Epidermal melanocyte (primary cell): ENCODE measurements at regions not wholly inside any gene's neighbourhood (a gene's known extent, or its start where the extent isn't known, plus 50 kb on each side); places are given as distances from the start of the nearest gene placed in this dataset.

Source experiments
- DNase-seq: peaks from one replicate; pipeline ENCODE4 v3.0.0; 2011; ENCODE audit warnings: low spot score; ENCODE audit not compliant: insufficient read length

DNA sequence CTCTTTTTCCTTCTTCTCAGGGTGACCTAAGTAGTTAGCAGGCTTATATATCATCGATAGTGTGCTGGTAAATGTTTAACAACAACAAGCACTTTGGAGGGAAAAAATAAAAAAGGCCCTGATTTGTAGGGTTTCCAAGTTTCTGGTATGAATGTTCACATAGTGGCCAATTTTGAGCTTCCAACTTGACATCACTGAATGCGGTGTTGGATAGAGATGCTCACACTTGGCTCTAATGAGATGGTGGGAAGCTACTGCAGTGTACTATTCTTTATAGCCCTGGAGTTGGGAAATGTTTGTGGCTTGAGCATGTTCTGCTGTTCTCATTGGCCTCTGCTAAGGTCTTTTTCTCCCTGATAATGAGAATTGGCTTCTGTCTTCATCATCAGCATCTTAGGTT is 875.3 kb downstream of the PCDH7 start:
- DNase-seq: no peak

- no peak for DNase-seq
Measured at GRCh38 chr4:31598639-31599038, 878.5 kb downstream of the PCDH7 start.

DNA sequence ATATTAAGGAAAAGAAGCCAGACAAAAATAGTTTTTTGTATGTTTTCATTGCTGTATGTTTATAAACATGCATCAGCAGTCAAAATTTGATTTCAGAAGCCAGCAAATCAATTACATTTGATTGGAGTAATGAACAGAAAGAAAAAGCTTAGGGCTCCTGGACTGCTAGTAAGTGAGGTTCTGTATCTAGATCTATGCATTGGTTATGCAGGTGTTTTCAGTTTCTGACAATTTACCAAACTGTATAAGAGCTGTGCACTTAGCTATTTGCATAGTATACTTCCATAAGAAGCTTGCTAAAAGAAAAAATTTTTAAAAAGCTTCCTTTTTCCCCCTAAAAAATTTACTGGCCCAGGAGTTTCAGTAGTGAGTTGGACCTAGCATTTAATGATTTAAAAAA is 881.6 kb downstream of the PCDH7 start:
- DNase-seq: no peak

DNA sequence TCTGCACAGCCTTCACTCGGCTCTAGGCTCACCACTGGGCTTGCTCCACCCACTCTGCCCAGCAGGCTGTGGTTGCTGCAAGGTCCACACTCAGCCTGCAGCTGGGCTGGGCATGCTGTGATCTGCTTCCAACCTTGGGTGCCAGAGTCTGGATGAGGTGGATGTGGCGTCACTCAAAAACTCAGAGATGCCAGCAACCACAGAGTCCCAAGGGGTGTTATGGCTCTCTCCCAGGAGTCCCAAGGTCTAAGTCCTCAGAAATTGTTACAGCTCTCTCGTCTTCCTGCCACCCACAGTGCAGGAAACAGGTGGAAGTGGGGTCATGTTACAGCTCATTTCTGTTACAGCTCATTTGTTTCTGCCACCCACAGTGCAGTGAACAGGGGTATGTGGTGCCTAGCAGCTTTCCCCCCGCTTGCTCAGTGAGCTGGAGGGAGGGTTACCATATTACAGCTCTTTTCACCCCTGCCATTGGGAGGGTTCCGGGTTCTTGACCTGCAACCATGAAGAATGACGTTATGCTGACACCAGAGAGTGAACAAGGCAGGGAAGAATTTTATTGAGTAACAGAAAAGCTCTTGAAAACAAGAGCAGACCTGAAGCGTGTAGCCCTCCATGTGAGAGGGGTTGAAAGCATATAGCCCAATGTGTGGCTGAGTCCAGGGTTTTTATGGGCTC is 893.9 kb downstream of the PCDH7 start:
- DNase-seq: no peak

DNA sequence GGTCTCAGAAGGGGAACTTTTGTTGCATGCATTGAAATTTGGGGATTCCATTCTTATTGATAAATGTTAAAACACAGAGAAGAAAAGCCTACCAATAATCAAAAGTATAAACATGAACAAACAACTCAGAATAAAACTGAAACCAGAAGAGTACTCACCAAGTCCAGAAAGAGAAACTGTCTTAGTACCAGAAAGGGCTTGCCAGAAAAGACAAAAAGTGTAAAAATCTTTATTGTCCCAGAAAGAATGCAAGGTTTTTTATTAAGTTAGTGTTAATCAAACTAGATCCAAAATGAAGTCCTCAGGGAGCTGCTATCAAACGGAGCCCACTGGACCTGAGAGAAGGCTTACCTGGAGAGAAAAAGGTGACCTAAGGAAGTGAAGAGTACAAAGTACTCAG is 897.5 kb downstream of the PCDH7 start:
- no peak for DNase-seq

DNA sequence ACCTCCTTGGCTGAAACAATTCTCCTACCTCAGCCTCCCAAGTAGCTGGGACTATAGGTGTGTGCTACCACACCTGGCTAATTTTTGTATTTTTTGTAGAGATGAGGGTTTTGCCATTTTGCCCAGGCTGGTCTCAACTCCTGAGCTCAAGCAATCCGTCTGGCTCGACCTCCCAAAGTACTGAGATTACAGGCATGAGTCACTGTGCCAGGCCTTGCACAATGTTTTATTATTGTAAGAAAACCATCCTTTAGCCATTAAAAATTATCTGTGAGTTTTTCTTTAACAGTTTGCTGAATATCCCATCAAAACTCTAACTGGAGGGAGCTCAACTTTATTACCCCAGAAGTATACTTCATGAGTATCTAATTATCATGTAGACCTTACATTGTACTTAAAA is 900.3 kb downstream of the PCDH7 start:
- DNase-seq: no peak

DNA sequence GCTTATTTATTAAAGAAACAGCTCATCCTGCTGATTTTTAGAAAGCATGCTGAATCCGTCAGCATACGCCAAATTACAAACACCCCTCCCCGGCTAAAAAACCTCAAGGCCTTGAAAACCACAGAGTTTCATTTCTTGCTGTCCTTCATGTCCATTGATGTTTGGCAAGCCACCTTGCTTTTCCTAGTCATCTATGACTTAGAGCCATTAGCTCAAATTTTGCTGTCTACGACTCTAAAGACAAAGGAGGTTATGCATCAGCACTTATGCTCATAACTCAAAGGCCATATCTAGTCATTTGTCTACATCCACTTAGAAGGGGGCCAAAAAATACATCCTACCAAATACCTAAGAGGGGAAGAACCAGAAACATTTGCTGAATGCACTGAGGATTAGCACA is 925.1 kb downstream of the PCDH7 start:
- no peak for DNase-seq

- no peak for DNase-seq
Measured at GRCh38 chr4:31647786-31648185, 927.6 kb downstream of the PCDH7 start.

DNA sequence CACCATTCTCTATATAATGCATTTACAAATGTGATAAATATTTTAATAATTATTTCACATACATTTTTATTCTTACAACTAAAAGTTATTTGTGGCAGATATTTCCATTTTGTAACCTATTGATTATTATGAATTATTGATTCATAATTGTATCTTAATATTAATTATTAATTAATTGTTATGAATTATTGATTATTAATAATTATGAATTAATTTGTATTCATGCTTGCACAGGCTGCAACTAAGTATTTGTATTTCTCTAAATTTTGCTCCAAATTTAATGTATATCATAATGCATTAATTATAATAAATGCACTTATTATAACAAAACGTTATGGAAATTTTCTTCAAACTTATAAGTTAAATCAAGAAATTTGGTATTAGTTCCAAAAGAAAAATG is 929.7 kb downstream of the PCDH7 start:
- DNase-seq: no peak

DNA sequence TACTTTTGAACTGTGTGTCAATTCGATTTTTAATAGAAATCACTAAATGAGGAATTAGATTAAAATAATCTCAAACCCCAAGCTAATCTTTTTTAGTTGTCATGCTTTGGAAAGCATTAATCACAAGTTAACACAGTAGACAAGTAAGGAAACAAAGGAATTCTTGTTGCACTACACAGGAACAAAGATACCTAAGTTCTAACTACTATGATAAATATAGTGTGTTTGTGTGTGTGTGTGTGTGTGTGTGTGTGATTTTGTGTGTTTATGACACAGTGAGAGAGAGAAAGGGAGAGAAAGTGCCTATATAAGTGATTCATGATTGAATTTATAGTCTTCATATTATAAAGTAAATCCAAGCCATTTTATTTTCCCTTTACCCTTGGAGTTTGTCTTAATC is 931.4 kb downstream of the PCDH7 start:
- no peak for DNase-seq

DNA sequence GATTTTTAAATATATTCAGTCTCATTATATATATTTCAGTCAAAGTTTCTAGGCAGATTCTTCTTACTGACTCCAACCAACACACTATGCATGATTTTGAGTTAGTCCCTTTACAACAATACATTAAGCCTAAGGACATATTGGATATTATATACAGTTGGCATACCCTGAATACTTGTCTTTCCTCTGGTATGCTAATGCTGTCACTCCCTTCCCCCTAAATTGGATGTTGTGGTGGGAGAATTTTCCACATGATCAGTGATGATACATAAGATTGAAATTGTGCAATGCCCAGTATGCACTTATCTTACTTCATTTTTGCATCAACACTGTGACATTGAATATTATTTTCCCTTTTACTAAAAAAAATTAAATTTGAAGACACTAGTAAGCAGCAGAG is 935.2 kb downstream of the PCDH7 start:
- DNase-seq: no peak

DNA sequence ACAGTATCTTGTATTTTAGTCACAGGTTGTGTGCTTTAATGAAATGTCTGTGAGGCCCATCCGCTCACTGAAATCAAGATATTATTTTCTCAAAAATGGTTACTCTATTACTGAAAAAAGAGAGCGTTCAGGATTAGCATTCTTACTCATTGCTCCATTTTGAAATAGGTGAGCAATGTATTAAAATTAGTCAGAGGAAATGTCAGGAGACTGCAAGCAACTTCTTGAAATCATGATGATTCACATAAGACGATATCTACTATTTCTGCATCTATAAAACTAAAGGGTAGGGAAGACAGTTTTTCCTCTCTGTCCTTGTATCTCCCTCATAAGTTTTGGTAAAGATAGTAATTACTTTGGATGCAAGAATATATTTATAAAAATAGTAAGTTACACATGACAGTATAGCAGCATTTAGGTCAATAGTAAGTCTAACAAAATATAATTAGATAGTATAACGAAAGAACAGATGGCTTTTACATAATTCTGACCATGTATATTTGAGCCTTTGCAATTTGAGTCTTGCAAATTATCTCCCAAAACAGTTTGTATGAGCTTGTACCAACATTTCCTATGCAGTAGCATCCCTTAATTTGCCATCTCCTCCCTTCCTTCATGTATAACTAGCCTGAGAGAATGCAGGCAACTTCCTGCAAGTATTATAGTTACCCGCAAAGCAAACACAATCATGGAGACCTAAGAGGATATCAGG is 937.8 kb downstream of the PCDH7 start:
- DNase-seq: no peak

- DNase-seq: no peak
Measured at GRCh38 chr4:31660916-31661315, 940.7 kb downstream of the PCDH7 start.

GRCh38 chr4:31662951-31663350 is 942.8 kb downstream of the PCDH7 start:
- peak; percentile 31 for DNase-seq

GRCh38 chr4:31667686-31668085 is 947.5 kb downstream of the PCDH7 start:
- DNase-seq: no peak

DNA sequence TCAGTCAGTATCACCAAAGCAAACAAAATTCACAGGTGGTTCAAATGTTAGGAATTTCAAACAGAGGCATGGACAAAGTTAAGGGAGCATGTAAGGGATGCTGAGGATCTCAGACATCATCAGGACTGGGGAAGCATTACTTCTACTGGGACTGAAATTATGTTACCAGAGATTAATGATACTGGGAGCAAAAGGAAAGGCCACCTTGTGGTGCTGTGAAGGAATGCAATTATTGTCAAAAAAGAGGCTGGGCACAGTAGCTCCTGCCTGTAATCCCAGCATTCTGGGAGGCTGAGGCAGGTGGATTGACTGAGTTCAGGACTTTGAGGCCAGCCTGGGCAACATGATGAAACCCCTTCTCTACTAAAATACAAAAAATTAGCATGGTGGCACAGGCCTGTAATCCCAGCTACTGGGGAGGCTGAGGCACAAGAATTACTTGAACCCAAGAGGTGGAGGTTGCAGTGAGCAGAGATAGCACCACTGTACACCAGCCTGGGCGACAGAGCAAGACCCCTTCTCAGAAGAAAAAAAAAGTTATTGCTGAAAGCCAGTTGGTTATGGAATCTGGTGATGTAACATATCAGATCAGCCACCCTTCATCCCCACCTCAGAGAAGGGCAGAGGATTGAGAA is 954.3 kb downstream of the PCDH7 start:
- no peak for DNase-seq

DNA sequence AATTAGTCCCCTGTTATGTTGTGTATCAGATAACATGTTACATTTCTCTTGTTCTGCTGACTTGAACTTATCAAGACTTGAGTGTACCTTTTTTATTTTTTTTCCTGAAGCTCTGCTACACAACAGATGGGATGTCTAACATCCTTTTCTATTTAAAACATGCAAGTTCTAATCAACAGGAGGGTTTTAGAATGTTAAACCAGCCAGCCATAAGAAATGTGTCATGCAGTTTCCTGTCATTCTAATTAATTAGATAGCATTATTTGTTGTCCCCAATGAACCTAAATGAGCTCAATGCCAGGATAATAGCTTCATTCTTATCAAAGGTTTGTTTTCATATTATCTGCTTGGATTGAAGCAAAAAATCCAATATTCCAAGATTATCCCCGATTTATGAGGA is 958.2 kb downstream of the PCDH7 start:
- no peak for DNase-seq

GRCh38 chr4:31682796-31683195 is 962.6 kb downstream of the PCDH7 start:
- no peak for DNase-seq

DNA sequence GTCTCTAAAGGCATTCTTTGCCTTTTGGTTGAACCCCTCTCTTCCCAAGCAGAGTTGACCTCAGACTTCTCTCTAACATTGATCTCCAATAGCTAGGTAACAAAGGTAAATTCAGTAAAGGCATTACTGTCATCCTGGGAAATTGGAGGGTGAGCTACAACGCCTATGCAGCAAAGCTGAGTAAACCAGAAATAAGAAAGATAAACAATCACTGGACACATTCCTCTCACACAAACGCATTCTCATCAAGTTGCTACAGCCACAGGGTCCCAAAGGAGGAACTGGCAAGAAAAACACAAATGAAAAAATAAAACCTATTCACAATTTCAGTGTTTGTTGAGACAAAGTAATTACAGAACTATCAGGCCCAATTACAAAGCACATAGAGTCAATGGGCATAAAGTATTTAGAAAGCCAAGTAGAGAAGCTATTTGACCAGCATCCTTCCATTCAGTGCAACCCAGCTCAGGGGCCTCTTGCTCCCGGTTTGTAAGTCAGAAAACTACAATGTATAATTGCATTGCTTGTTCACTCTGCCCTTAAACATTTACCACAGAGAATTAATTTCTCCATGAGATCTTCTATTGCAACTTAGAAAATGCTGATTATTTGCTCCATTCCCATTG is 967.7 kb downstream of the PCDH7 start:
- no peak for DNase-seq

DNA sequence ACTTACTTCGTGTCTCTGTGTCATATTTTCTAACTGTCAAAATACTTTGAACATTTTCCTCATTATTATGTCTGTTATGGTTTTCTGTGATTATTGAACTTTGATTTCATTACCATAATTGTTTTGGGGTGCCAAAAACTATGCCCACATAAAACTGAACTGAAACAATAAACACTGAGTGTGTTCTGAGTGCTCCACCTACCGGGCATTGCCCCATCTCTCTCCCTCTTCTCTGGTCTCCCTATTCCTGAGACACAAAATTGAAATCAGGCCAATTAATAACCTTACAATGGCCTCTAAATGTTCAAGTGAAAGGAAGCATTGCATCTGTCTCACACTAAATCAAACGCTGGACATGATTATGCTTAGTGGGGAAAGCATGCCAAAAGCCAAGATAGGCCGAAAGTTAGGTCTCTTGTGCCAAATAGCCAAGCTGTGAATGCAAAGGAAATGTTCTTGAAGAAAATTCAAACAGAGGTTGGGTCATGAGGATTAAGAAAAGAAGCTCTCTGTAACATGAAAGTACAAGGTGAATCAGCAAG is 972.3 kb downstream of the PCDH7 start:
- DNase-seq: no peak

GRCh38 chr4:31701256-31701655 is 981.1 kb downstream of the PCDH7 start:
- DNase-seq: no peak

- DNase-seq: no peak
Measured at GRCh38 chr4:31702326-31702725, 982.2 kb downstream of the PCDH7 start.
